ENCODE measurements at regions not wholly inside any gene's neighbourhood (a gene's known extent, or its start where the extent isn't known, plus 50 kb on each side); places are given as distances from the start of the nearest gene placed in this dataset.

DNA sequence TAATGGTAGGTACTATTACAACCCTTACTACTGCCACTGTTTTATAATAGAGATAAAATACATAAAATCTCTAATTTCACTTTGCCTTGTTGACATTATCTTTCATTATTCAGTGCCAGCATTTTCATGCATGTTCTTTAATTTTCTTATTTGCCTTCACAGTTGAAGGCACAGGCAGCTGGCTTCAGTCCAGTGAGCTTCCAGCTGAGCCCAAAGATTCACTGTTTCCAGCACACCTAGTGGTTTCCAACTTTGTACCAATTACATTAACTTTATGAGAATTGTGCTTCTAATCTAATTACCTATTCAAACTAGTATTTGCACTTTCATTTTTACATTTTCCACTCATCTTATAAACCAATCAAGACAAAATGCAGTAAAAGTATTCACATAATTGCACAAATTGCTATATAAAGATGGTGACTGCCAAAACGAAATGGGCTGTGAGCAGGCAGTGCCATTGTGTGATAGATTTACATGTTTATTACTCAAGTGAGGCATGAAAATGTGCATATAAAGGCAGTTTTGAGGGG is 228.3 kb downstream of the MFSD1 start:
- DNase-seq (ENCODE audit: low read depth), result no peak
- Histone ChIP-seq H3K4me3 (ENCODE audit: low read depth, low read length) (no peak overlapping the region), H3K27me3 (ENCODE audit: control insufficient read depth, insufficient read depth, low read length) (no peaks in the 10 kb centered on the region), H3K36me3 (ENCODE audit: control insufficient read depth, insufficient read depth, low read length) (no peaks in the 10 kb centered on the region)
- TF ChIP-seq, protein P1, sequence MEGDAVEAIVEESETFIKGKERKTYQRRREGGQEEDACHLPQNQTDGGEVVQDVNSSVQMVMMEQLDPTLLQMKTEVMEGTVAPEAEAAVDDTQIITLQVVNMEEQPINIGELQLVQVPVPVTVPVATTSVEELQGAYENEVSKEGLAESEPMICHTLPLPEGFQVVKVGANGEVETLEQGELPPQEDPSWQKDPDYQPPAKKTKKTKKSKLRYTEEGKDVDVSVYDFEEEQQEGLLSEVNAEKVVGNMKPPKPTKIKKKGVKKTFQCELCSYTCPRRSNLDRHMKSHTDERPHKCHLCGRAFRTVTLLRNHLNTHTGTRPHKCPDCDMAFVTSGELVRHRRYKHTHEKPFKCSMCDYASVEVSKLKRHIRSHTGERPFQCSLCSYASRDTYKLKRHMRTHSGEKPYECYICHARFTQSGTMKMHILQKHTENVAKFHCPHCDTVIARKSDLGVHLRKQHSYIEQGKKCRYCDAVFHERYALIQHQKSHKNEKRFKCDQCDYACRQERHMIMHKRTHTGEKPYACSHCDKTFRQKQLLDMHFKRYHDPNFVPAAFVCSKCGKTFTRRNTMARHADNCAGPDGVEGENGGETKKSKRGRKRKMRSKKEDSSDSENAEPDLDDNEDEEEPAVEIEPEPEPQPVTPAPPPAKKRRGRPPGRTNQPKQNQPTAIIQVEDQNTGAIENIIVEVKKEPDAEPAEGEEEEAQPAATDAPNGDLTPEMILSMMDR (IDR thresholded peaks at IDR 0.05; ENCODE audit: insufficient read depth, low read length, severe bottlenecking), result no peak
- FAIRE-seq, result no peak

DNA sequence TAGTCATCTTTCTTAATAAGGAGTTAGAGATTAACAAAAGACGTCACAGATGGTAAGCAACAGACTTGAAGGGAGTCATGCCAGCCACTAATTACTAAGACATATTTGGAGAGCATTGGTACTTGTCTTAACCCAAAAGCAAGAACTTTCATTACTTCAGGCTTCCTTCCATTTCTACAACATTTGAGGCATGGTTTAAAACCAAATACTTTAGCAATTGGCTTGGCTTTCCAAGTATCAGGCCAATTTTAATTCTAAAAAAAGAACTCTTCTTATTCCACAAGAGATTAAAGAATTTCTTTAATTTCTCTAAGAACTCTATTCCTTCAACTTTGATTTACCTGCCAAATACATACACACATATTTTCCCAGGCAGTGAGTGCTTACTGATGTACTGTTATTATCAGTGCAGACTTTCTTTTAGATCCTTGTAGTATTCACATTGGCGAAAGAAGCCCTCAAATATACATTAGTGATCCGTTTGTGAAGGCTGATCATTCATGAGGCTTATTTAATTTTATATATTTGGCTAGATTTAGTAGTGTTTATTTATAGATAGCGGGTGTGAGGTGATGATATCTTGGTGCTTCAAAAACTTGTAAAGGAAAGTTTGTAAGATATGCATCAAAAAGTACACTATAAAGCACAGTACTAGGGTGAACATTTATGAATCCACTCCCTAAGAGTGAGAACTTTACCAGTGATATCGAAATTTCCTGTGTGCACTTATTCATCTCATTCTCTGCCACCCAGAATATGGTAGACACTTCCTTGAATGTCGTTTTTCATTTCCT is 229.2 kb downstream of the MFSD1 start:
- Histone ChIP-seq H3K36me3 (ENCODE audit: control insufficient read depth, insufficient read depth, low read length) (no peaks in the 10 kb centered on the region), H3K4me3 (ENCODE audit: low read depth, low read length) (no peak overlapping the region), H3K27me3 (ENCODE audit: control insufficient read depth, insufficient read depth, low read length) (no peaks in the 10 kb centered on the region)
- TF ChIP-seq, protein P1 (IDR thresholded peaks at IDR 0.05; ENCODE audit: insufficient read depth, low read length, severe bottlenecking), result no peak
- DNase-seq (ENCODE audit: low read depth) (no peak), FAIRE-seq (no peak)

DNA sequence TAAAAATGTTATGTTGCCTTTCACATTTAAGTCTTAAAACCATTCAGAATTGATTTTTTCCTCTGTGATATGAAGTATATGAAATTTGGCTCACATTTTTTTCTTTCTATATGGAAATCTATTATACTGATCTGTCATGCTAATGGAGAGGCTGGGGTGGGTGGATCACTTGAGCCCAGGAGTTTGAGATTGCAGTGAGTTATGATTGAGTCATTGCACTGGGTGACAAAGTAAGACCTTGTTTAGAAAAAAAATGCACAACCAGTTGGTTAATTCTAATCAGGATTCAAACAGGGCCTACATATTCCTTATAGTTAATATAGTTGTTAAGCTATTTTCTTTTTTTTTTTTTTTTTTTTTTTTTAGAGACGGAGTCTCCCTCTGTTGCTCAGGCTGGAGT is 230.5 kb downstream of the MFSD1 start:
- TF ChIP-seq, protein P1 (IDR thresholded peaks at IDR 0.05; ENCODE audit: insufficient read depth, low read length, severe bottlenecking), result no peak
- Histone ChIP-seq H3K4me3 (ENCODE audit: low read depth, low read length) (no peak overlapping the region), H3K36me3 (ENCODE audit: control insufficient read depth, insufficient read depth, low read length) (no peaks in the 10 kb centered on the region), H3K27me3 (ENCODE audit: control insufficient read depth, insufficient read depth, low read length) (no peaks in the 10 kb centered on the region)
- DNase-seq (ENCODE audit: low read depth) (peak; percentile 63), FAIRE-seq (no peak)

DNA sequence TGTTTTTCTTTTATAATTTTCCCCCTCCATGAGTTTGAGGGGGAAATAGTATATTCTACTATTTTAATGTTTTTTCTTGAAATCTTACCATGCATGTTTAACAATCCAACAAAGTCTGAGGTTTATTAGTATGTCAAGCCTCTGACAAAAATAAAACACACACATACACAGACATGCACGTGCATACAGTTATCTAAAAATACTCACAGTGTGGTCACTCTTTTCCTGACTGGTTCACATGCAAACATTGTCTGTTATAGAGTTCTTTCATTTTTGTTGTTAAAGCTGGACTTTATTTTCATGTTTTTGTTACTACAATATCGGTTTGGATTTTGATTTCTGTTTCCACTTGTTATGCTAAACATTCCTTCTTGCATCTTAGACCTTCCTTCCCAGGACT is 236.6 kb downstream of the MFSD1 start:
- H3K4me3 ChIP-seq (ENCODE audit: low read depth, low read length), result no peak overlapping the region
- DNase-seq (ENCODE audit: low read depth), result no peak
- no peak for FAIRE-seq
- no peaks in the 10 kb centered on the region for H3K36me3 ChIP-seq (ENCODE audit: control insufficient read depth, insufficient read depth, low read length)
- H3K27me3 ChIP-seq (ENCODE audit: control insufficient read depth, insufficient read depth, low read length), result no peaks in the 10 kb centered on the region
- TF ChIP-seq, protein P1 (IDR thresholded peaks at IDR 0.05; ENCODE audit: insufficient read depth, low read length, severe bottlenecking), result no peak

DNA sequence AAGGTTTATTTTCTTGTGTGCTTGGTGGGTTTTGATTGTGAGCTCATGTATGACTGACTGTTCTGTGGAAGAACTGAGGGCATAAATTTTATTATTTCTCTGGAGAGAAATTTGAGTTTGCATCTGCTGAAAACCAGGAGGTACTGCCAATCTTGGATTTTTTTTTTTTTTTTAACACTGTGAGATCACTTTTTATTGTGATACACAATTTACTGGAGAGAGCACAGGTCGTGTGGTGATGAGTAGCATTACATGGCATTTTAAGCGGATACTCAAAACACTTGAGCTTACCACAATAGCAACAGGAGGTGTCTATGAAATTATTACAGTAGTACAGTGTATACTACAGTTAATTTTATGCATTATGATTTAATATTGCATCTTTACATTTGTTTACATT is 237.4 kb downstream of the MFSD1 start:
- Histone ChIP-seq H3K36me3 (ENCODE audit: control insufficient read depth, insufficient read depth, low read length) (no peaks in the 10 kb centered on the region), H3K27me3 (ENCODE audit: control insufficient read depth, insufficient read depth, low read length) (no peaks in the 10 kb centered on the region), H3K4me3 (ENCODE audit: low read depth, low read length) (no peak overlapping the region)
- FAIRE-seq (no peak), DNase-seq (ENCODE audit: low read depth) (no peak)
- TF ChIP-seq, protein P1 (IDR thresholded peaks at IDR 0.05; ENCODE audit: insufficient read depth, low read length, severe bottlenecking), result no peak

All from bronchial epithelial cell (primary cell).